ENCODE measurements at regions not wholly inside any gene's neighbourhood (a gene's known extent, or its start where the extent isn't known, plus 50 kb on each side); places are given as distances from the start of the nearest gene placed in this dataset.

GRCh38 chr2:37838541-37839167 is 86.4 kb upstream of the RMDN2 start:
- Histone ChIP-seq H3K4me3 (ENCODE audit: low read depth, low read length) (no peak overlapping the region), H3K27me3 (ENCODE audit: control insufficient read depth, insufficient read depth, low read length) (no peaks in the 10 kb centered on the region), H3K36me3 (ENCODE audit: control insufficient read depth, insufficient read depth, low read length) (no peaks in the 10 kb centered on the region)
- ChIA-PET CTCF (interaction anchor here (2.1 to 3.0 kb wide), 2 partner anchors 39 to 424 kb away, joined by 7 to 14 read pairs; no protein-coding TSS in a partner anchor), POLR2A (interaction anchor here (0.6 kb wide), 1 partner anchor 10 kb away, joined by 13 read pairs; no protein-coding TSS in a partner anchor)
- no peak for TF ChIP-seq CTCF (IDR thresholded peaks at IDR 0.05; ENCODE audit: insufficient read depth, low read depth, low read length)
- DNase-seq (ENCODE audit: low read depth): no peak

GRCh38 chr2:37839991-37840390 is 85.1 kb upstream of the RMDN2 start:
- no peak overlapping the region for H3K4me3 ChIP-seq (ENCODE audit: low read depth, low read length)
- no peak for TF ChIP-seq CTCF (IDR thresholded peaks at IDR 0.05; ENCODE audit: insufficient read depth, low read depth, low read length)
- POLR2A ChIA-PET: no interaction called here
- DNase-seq (ENCODE audit: low read depth): no peak
- no peaks in the 10 kb centered on the region for H3K36me3 ChIP-seq (ENCODE audit: control insufficient read depth, insufficient read depth, low read length)
- no peaks in the 10 kb centered on the region for H3K27me3 ChIP-seq (ENCODE audit: control insufficient read depth, insufficient read depth, low read length)
- CTCF ChIA-PET: interaction anchor here (2.3 kb wide), 1 partner anchor 425 kb away, joined by 9 read pairs; no protein-coding TSS in a partner anchor

GRCh38 chr2:37842732-37843440 is 82.2 kb upstream of the RMDN2 start:
- no peak for DNase-seq (ENCODE audit: low read depth)
- no peaks in the 10 kb centered on the region for H3K36me3 ChIP-seq (ENCODE audit: control insufficient read depth, insufficient read depth, low read length)
- ChIA-PET CTCF (interaction anchor here (0.7 to 1.3 kb wide), 3 partner anchors 10 to 133 kb away, joined by 3 to 5 read pairs (median 4); no protein-coding TSS in a partner anchor), POLR2A (no interaction called here)
- TF ChIP-seq CTCF (IDR thresholded peaks at IDR 0.05; ENCODE audit: insufficient read depth, low read depth, low read length): no peak
- H3K4me3 ChIP-seq (ENCODE audit: low read depth, low read length): no peak overlapping the region
- no peaks in the 10 kb centered on the region for H3K27me3 ChIP-seq (ENCODE audit: control insufficient read depth, insufficient read depth, low read length)

- DNase-seq (ENCODE audit: low read depth): peak; percentile 63
- Histone ChIP-seq H3K27me3 (ENCODE audit: control insufficient read depth, insufficient read depth, low read length) (no peaks in the 10 kb centered on the region), H3K4me3 (ENCODE audit: low read depth, low read length) (no peak overlapping the region), H3K36me3 (ENCODE audit: control insufficient read depth, insufficient read depth, low read length) (no peaks in the 10 kb centered on the region)
- no peak for TF ChIP-seq CTCF (IDR thresholded peaks at IDR 0.05; ENCODE audit: insufficient read depth, low read depth, low read length)
- POLR2A ChIA-PET: no interaction called here
- CTCF ChIA-PET: interaction anchor here (0.7 to 1.3 kb wide), 3 partner anchors 11 to 134 kb away, joined by 3 to 5 read pairs (median 4); no protein-coding TSS in a partner anchor
Observed at GRCh38 chr2:37843556-37843955, 81.5 kb upstream of the RMDN2 start.

- CTCF ChIA-PET: interaction anchor here (1.2 kb wide), 1 partner anchor 9 kb away, joined by 6 read pairs; no protein-coding TSS in a partner anchor
- POLR2A ChIA-PET: no interaction called here
- TF ChIP-seq CTCF (IDR thresholded peaks at IDR 0.05; ENCODE audit: insufficient read depth, low read depth, low read length): no peak
Observed at GRCh38 chr2:37846207-37846606, 78.9 kb upstream of the RMDN2 start.

More at GRCh38 chr2:37846207-37846606, 78.9 kb upstream of the RMDN2 start:
- Histone ChIP-seq H3K27me3 (ENCODE audit: control insufficient read depth, insufficient read depth, low read length) (no peaks in the 10 kb centered on the region), H3K36me3 (ENCODE audit: control insufficient read depth, insufficient read depth, low read length) (no peaks in the 10 kb centered on the region), H3K4me3 (ENCODE audit: low read depth, low read length) (no peak overlapping the region)
- no peak for DNase-seq (ENCODE audit: low read depth)

All from BJ (cell line).